AG09309 (cell line): ENCODE measurements at regions not wholly inside any gene's neighbourhood (a gene's known extent, or its start where the extent isn't known, plus 50 kb on each side); places are given as distances from the start of the nearest gene placed in this dataset.
"Not testable (repeated sequence)": the region's sequence is repeated elsewhere in the genome, so short reads cannot be mapped to it uniquely, and the experiment has no call there.

Experiments used
- DNase-seq: peaks from one replicate; pipeline ENCODE4 v3.0.0-alpha.2; 2010; ENCODE audit warnings: low read depth
- H3K4me3 ChIP-seq: 2 replicates; pipeline ENCODE4 v1.5.1; 2011; ENCODE audit warnings: mild to moderate bottlenecking, low read depth, low read length, moderate library complexity; ENCODE audit not compliant: control insufficient read depth
- TF ChIP-seq, protein P1 (sequence below): IDR thresholded peaks from 2 replicates; pipeline ENCODE4 v1.5.1; 2011; ENCODE audit warnings: mild to moderate bottlenecking, low read depth, low read length, inconsistent platforms; ENCODE audit not compliant: insufficient read depth, control insufficient read depth; ENCODE audit errors: missing control alignments

DNA sequence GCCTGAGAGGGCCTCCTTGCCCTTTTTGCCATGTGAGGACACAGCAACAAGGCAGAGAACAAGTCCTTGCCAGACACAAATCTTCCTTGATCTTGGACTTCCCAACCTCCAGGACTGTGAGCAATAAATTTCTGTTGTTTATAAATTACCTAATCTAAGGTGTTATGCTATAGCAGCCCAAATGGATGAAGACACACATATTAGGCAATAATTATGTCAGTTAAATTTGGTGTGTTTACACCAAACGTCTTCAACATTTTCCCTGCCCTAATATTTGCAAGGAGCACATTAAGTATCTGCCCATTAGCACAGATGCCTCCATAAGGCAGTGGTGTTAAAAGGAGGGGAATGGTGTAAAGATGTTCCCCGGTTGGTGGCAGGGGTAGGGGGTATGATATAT is 94.8 kb downstream of the ETS2 start:
- TF ChIP-seq, protein P1, sequence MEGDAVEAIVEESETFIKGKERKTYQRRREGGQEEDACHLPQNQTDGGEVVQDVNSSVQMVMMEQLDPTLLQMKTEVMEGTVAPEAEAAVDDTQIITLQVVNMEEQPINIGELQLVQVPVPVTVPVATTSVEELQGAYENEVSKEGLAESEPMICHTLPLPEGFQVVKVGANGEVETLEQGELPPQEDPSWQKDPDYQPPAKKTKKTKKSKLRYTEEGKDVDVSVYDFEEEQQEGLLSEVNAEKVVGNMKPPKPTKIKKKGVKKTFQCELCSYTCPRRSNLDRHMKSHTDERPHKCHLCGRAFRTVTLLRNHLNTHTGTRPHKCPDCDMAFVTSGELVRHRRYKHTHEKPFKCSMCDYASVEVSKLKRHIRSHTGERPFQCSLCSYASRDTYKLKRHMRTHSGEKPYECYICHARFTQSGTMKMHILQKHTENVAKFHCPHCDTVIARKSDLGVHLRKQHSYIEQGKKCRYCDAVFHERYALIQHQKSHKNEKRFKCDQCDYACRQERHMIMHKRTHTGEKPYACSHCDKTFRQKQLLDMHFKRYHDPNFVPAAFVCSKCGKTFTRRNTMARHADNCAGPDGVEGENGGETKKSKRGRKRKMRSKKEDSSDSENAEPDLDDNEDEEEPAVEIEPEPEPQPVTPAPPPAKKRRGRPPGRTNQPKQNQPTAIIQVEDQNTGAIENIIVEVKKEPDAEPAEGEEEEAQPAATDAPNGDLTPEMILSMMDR, result no peak
- no peak for DNase-seq
- no peak overlapping the region for H3K4me3 ChIP-seq

GRCh38 chr21:38899985-38900384 is 94.3 kb downstream of the ETS2 start:
- DNase-seq, H3K4me3 ChIP-seq: not testable (repeated sequence)

DNA sequence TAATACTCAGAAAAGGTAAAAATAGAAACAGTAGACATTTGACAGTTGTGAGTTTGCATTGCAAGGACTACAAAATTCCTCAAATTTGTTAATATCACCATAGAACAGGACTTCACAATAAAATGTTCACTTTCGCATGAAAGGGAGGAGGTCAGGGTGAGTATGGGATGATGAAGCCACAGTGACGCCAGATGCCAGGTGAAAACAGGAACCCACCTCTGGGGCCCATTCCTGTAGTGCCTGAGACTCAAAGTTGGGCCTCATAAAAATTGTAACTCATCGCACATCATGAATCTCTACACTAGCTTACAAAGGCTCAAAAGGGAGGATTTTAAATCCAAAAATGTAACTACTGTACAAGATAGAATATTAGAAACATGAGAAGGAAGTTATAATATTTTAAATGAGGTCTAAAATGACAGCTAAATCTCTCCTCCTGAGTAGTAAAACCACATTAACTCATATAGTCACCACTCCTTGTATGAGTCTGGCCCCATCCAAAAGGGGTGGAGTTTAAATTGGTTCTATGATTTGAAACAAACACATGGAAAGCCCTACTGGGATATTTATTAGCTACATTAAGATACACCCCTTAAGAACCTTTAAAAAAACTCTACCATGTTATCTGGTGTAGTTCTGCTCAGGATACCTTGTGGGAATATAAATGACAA is 93.7 kb downstream of the ETS2 start:
- TF ChIP-seq, protein P1, result no peak
- no peak for DNase-seq
- H3K4me3 ChIP-seq, result no peak overlapping the region

GRCh38 chr21:38898422-38899096 is 92.8 kb downstream of the ETS2 start:
- TF ChIP-seq, protein P1, result no peak
- no peak overlapping the region for H3K4me3 ChIP-seq
- no peak for DNase-seq

DNA sequence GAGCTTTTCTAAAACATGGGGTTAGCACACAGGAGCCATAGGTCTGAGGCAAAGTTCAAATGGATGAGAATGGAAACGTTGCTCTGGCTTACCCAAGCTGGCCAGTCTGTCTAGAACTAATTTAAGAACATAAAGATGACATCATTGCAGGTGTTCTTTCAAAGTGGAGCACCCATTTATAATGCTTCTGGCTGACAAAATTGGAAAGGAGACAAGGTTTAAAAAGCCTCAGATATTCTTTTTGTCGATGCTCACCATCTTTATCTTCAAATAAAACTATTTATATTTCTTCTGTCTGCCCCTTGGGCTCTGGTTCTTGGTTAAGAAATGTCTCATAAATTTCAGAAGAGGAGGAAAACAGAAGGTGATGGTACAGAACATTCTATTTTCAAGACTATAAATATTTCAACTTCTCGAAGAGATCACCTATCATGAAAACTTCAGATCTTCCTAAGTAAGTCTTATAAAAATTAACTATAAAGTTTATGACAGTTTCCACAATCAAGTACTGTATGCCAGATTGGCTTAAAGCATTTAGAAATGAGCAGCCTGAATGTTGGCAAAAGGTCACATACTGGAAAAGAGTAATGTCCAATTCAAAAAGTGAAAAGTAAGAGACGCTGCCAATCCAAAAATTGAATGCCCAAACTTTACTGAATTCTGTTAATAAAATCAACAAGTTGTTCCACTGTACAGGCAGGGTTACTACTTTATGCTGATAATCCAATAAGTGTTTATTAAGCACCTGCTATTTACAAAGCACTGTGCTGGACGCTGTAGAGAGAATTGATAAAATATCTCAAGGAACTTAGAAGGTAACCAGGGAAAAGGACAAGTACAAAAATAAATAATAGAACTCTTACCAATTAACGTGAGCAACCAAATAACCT is 92.0 kb downstream of the ETS2 start:
- DNase-seq, result no peak
- TF ChIP-seq, protein P1, result no peak

GRCh38 chr21:38894899-38895298 is 89.2 kb downstream of the ETS2 start:
- no peak for DNase-seq
- no peak overlapping the region for H3K4me3 ChIP-seq
- TF ChIP-seq, protein P1, result no peak

More for the DNA sequence above, 92.0 kb downstream of the ETS2 start:
- H3K4me3 ChIP-seq, result no peak overlapping the region

- DNase-seq, result no peak
- TF ChIP-seq, protein P1, result no peak
- H3K4me3 ChIP-seq, result no peak overlapping the region
Measured at GRCh38 chr21:38888991-38889561, 83.3 kb downstream of the ETS2 start.
